Suprapubic skin (tissue), 4 donors: ENCODE measurements at regions not wholly inside any gene's neighbourhood (a gene's known extent, or its start where the extent isn't known, plus 50 kb on each side); places are given as distances from the start of the nearest gene placed in this dataset.

Experiments
- CTCF ChIP-seq, 2 donors: fragments of 200-600 bp in 1 of 2; fragments of 450-650 bp in 1 of 2; sonication (generic) in 1 of 2; IDR thresholded peaks; one replicate each; pipeline ENCODE4 v1.5.1; 2016 to 2019; ENCODE audit warnings: antibody characterized with exemption in 2 of 2, mild to moderate bottlenecking in 1 of 2, moderate library complexity in 1 of 2
- EP300 ChIP-seq: sonication (generic); formaldehyde crosslinking; IDR thresholded peaks from one replicate; pipeline ENCODE4 v1.6.1; 2017; ENCODE audit warnings: antibody characterized with exemption
- POLR2A ChIP-seq, 2 donors: fragments of 450-650 bp; IDR thresholded peaks; one replicate each; pipeline ENCODE4 v1.6.1; 2017; ENCODE audit warnings: antibody characterized with exemption in 2 of 2, mild to moderate bottlenecking in 2 of 2, moderate library complexity in 2 of 2
- POLR2AphosphoS5 ChIP-seq, 3 donors: sonication (generic); formaldehyde crosslinking; IDR thresholded peaks; one replicate each; pipeline ENCODE4 v1.6.1; 2017; ENCODE audit warnings: antibody characterized with exemption in 3 of 3

DNA sequence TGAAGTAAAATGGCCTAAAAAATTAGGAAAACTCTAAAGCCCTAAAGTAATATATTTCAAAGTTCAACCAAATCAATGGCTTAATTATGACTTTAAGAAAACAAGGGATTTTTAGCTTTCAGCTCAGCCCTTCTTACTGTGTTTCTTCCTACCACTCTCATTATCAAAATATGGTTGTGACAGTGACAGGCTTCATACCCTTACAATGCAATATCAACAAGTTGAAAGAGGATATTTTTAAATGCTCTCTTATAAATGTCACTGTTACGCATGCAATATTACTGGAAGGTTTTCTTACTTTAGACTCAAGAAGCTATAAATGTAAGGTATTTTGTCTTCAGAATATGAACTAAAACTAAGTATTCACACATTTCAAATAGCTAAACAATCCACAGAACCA, 1225.7 kb upstream of the MIR17HG start:
- TF ChIP-seq CTCF (IDR thresholded peaks at IDR 0.05) = no peak
- TF ChIP-seq POLR2A (IDR thresholded peaks at IDR 0.05) = no peak
- TF ChIP-seq POLR2AphosphoS5 (IDR thresholded peaks at IDR 0.05) = no peak
- no peak for TF ChIP-seq EP300
